ENCODE measurements at regions not wholly inside any gene's neighbourhood (a gene's known extent, or its start where the extent isn't known, plus 50 kb on each side); places are given as distances from the start of the nearest gene placed in this dataset.
"Not testable (repeated sequence)": the region's sequence is repeated elsewhere in the genome, so short reads cannot be mapped to it uniquely, and the experiment has no call there.

DNA sequence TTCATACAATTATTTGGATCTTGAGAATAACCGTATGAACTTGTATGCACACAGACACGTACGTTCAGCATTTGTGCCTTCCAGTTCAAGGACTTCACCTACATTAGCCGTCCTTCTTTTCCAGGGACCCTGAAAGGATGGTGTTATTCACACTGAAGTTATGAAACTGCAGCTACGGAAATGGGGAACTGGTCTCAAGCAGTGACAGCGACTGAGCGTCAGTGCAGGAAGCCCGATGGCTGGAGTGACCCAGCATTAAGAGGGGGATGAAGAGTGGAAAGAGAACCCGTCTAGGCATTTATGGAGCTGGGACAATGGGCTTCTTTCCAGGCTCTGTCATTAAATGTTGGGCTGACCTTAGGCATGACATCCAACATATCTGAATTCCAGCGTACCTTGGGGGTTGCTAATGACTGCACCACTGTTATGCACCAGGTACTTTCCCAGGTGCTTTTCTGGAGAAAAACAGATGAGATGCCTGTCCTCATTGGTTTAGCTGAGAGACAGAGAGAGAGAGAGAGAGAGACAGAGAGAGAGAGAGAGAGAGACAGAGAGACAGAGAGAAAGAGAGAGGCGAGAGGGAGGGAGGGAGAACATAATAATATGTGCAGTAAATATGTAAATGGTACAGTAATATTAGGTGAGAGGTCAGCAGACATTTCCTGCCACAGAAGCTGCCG, 204.7 kb upstream of the EXOC2 start:
- no peak for DNase-seq (ENCODE audit: low spot score)

DNA sequence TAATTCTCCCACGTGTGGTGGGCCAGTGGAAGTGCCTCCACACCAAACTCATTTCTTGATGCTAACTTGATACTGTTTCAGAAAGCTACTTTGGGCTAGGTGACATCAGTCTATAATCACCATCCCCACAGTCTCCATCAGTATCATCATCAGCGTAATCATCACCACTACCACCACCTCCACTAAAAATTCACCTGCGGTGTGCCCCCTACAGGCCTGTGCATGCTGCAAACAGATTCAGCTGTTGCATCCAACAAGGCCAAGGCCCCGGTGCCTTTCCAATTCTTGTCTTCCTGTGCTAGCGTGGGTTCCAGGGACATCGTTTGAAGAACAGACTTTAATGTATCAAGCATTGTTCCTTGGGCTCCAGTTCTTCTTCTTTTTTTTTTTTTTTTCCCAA, 201.3 kb upstream of the EXOC2 start:
- DNase-seq (ENCODE audit: low spot score): no peak

DNA sequence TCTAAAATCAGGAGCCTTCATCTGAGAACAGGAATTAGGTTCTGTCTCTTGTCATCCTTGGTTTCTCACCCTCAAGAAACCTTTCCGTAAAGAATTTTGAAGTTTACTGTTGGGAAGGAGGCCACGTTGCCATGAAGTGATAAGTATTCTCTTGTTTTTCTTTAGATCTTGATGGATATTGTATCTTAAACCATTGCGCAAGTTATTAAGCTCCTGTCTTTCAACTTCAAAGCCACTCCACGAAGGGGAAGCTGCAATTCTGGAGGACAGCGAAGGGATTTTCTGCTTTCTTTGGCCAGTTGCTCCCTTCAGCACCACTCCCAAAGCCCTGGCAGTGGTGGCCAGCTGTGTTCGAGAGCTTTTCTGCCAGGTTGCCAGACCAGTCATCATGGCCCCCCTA, 198.1 kb upstream of the EXOC2 start:
- no peak for DNase-seq (ENCODE audit: low spot score)

DNA sequence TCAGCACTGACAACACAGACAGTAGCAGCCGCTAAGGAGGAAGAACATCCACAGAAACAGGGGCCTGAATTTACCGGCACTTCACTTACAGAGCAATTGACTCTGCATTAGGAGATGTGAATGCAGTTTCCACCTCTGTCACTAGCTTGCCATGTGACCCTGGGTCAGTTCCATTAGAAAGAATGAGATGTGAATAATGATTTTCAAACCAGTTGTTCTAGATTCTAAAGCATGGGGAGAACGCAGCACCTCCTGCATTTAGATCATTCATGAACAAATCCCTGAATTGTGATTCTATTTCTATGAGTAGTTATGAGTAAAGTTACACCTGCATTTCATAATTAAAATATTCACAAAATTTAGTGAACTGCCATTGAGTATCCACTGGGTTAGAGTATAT, 197.3 kb upstream of the EXOC2 start:
- DNase-seq (ENCODE audit: low spot score): no peak

DNA sequence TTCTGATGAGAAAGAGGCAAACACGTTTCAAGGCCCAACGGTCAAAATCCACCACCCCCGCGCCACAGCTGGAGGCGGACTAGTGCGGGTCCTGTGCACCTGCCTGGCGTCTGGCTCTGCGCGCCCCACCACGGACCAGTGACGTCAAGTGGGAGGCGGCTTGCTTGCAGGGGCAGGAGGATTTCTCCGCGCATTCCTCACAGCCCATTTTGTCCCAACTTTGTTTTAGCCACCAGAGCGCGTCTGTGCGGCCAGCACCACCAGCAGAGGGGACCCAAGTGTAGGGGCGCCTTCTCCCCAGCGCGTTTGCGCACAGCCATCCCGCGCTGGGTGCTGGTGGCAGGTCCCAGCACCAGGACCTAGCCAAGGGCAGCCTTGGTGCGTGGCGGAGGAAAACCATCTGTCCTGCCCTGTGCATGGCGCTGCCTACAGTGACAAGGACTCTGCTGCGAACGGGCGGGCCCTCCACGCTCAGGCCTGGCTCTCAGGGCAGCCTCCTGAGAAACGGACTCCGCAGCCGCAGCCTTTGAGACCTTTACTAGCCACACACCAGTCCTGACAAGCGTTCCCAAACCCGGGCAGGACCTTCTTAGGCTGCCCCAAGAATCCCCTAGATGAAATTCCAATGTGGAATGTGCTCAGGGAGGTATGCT, 194.8 kb upstream of the EXOC2 start:
- no peak for DNase-seq (ENCODE audit: low spot score)

DNA sequence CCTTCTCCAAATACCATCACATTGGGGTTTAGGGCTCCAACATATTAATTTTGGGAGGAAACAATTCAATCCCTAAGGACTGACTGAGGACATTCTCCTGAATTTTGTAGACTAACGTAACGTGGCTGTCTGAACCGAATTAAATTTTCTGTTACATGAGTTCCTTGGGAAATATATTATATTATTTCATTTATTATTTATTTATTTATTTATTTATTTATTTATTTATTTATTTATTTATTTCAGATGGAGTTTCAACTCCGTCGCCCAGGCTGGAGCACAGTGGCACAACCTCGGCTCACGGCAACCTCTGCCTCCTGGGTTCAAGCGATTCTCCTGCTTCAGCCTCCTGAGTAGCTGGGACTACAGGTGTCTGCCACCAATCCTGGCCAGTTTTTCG, 193.2 kb upstream of the EXOC2 start:
- DNase-seq (ENCODE audit: low spot score): not testable (repeated sequence)

DNA sequence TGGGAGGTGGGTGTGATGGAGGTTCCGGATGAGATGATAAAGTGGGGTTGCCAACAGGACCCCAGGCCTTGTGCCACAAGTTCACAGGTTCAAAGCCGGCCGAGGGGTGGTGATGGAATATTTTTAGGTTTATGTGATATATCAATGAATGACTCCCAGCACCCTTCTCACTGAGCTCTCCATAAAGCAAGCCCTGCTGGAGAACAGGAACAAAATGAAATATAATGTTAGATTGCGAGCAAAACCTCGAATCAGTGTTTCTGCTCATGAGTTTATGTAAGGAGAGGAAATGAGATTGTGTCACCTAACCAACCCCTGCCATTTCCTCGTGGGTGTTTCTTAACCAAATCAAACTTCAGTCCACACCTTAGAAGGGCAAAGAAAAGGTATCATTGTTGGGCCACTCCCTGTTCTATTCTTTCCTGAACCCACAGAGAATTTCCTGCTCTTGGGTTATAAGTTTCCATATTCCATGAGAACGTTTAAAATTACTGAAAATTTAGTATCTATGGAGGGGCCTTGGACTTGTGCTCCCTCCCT, 192.2 kb upstream of the EXOC2 start:
- DNase-seq (ENCODE audit: low spot score): no peak

DNA sequence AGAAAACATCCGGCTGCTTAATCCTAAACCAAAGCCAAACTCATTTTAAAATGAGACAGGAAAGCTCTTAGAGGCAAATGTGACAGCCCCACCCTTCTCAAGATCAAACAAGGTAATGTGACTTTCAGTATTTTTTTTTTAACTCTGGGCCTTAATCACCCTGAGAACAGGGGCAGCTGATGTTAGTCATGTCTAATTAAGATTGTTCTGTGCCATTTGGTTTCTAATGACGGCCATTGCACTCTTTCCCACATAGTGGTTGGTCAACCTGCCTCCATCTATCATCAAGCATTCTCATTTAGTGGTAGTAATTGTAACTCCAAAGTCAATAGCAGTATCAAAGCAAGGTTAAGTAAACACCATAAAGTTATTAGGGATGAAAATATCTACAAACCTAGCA, 191.6 kb upstream of the EXOC2 start:
- DNase-seq (ENCODE audit: low spot score): no peak

DNA sequence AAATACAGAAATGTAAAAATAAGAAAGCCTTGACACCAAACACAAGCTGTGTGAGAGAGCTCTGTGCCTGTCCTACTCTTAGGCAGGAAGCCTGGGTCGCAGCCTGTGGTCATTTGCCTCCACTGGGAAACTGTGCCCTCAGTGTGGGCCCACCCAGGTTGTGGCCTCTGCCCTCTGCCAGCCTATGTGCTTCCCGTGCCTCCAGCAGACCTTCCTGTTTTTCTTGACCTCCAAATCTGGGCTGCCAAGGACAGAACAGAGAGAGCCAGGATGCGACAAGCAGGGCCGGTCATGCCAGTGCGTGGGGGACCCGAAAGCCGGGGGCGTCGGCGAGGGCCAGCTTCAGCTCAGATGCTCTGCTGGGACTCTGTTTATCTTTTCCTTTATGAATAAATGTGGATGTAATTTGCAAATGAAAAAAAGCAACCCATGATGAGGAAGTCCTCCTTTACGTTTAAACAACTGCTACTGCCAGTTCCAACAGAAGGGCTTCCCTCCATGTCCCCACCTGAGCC, 189.2 kb upstream of the EXOC2 start:
- DNase-seq (ENCODE audit: low spot score): no peak

DNA sequence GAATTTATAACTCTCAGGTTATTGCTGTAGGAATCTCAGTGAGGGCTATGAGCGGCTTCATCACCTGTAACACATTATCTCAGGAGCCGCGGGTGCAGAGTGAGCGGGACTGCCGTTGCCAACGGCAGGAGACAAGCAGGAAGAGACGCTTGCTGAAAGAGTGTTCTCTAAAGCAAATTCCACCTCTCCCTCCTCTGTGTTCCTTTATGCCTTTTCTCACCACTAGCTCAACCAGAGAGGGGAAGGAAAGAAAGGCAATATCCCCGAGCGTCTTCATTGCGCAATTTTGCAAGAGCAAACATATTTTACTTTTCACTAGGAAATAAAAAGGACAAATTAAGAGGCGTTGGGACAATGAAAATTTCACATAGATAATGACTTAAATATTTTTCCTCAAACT, 185.2 kb upstream of the EXOC2 start:
- no peak for DNase-seq (ENCODE audit: low spot score)

DNA sequence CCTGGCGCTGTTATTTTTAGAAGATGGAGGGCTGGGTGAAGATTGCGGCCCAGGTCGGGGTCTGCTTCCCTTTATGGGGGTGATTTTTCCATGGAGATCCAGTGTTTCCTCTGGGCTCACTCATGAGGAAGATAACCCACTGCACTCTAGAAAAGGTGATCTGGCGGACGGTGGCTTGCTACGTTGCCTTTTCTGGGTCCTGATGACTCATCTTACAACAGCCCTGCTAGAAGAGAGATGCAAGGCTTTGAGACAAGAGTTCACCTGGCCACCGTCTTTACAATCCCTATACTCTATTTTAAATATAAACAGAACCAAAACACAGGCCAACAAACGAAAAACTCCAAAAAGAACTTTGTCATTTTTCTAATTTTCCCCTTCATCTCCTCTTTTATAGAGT, 182.1 kb upstream of the EXOC2 start:
- no peak for DNase-seq (ENCODE audit: low spot score)

DNA sequence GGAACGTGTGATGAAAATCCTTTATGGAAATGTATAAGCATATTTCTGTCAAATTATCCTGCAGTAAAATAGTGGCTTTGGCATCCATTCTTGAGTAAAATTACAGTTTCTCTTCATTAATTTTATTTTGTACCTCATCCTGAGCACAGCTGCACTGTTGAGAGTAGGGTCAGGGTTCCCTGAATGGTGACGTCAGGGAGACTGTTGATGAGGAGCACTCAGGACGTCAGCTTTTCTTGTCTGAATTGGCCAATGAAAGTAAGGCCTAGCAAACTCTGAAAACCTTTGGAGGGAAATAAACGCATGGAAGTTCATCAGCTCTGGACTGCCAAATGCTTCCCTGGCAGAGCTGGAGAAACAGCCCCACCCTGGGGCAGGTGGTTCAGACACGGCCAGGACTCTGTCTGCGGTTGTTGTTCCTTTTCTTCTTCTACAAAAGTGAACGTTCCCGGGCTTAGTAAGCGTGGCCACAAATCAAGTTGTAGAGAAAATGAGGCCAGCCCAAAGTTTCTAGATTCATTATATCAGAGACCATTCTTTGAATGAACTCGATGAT, 179.7 kb upstream of the EXOC2 start:
- no peak for DNase-seq (ENCODE audit: low spot score)

DNA sequence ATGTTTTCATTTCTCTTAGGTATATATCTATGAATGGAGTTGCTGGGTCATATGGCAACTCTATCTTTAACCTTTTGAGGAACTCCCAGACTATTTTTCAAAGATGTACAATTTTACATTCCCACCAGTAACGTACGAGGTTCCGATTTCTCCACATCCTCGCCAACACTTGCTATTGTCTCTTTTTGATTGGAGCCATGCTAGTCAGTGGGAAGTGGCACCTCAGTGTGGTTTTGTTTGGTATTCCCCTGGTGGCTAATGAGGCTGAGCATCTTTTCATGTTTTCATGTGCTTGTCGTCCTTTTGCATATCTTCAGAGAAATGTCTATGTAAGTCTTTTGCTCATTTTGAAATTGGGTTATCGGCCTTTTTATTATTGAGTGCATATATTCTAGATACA, 178.6 kb upstream of the EXOC2 start:
- DNase-seq (ENCODE audit: low spot score): no peak

DNA sequence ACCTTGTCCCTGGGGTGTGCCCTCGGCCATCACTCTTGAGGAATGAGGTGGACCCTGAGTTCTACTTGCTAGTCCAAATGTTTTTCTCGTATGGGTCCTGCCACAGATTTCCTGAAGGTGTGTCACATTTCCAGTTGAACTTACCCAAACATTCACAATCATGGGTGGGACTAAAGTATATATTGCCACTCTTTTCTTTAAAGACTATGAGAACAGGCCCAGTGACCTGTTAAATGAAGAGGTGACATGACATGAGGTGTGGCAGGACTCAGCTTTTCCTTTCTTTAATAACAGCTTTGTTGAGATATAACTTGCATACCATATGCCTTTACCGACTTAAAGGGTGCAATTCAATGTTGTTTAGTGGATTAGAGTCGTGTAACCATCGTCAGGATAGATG, 177.2 kb upstream of the EXOC2 start:
- DNase-seq (ENCODE audit: low spot score): no peak

DNA sequence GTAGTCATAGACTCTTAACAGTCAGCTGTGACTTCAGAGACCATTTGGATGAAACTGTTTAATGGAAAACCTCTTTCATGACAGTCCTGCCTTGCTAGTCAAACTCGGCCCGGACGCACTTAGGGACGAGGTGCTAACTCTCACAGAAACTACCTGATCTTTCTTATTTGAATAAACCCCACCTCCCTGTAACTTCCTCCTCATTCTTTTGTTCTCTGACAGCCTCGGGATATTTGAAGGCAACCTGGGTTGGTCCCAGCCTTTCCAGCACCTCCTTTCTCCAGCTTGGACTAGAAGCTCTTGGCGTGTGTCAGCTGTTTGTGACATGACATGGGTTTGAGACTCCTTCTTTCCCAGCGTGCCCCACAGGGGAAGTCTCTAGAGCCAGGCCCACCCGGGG, 175.3 kb upstream of the EXOC2 start:
- DNase-seq (ENCODE audit: low spot score): no peak

DNA sequence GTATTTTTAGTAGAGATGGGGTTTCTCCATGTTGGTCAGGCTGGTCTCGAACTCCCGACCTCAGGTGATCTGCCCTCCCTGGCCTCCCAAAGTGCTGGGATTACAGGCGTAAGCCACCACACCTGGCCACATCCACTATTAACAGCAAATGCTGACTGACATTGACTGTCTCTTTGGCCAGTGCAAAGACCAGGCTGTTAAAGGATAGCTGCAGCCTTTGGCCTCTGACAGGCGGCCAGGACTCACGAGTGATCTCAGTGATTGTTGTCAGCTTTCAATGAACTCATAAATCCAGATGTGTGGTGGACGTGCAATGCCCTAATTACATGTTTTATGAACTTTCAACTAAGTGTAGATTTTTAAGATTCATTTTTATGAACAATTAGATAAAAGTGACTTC, 174.4 kb upstream of the EXOC2 start:
- DNase-seq (ENCODE audit: low spot score): no peak

DNA sequence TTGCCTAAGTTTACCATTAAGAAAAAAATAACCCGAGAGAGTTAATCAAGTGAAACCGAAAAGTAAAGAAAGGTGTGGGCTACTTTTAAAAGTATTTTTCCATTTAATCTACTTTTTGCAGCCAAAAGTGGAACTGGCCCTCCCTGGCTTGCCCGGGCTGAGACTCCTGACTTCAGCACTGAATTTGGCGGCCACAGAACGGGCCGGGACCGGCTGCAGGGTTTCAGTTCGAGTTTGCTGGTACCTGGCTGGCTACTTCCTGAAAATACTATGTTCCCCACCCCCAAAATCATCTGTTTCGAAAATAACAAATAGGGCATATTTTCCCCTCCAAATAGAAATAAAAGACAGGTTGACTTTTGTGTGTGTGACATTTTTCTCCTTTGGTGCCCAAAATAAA, 173.4 kb upstream of the EXOC2 start:
- DNase-seq (ENCODE audit: low spot score): no peak

DNA sequence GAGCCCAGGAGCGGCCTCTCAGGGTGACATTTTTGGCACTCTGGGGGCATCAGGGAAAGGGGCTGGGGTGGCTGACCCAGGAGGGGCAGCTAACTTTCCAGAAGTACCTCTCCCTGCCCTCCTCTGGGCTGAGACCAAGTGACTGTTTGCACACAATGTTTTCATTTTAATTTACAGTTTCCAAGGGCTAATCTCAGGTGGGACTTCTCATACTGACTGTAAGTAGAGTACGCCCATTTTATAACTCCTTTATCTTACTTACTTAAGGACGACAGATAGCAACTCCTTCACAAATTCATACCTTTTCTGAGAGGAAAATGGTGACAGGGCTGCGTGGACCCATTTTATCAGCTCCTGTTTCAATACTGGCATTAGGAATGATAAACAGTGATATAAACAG, 172.9 kb upstream of the EXOC2 start:
- DNase-seq (ENCODE audit: low spot score): no peak

DNA sequence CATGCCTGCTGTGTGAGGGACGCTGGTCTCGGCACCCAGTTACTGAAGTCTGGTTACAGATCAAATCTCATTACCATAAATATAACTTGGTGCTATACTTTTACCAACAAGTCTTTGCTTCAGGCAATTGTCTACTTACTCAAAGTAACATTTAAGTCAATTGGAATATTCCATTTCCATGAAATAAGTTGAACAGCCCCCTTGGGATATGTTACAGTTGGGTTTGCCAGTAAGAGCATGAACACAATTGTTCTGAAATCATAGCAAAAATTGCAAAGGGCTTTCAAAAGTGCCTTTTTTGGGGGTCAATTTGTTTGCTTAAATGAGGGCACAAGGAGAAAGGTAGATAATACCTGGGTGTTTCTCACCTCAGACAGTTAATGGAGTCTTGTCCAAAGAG, 170.9 kb upstream of the EXOC2 start:
- DNase-seq (ENCODE audit: low spot score): no peak

DNA sequence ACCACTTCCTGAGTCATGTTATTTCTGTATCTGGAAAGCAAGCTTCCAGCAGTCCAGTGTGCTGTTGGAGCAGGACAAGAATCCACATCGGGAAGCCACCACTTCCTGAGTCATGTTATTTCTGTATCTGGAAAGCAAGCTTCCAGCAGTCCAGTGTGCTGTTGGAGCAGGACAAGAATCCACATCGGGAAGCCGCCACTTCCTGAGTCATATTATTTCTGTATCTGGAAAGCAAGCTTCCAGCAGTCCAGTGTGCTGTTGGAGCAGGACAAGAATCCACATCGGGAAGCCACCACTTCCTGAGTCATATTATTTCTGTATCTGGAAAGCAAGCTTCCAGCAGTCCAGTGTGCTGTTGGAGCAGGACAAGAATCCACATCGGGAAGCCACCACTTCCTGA, 170.2 kb upstream of the EXOC2 start:
- not testable (repeated sequence) for DNase-seq (ENCODE audit: low spot score)

DNA sequence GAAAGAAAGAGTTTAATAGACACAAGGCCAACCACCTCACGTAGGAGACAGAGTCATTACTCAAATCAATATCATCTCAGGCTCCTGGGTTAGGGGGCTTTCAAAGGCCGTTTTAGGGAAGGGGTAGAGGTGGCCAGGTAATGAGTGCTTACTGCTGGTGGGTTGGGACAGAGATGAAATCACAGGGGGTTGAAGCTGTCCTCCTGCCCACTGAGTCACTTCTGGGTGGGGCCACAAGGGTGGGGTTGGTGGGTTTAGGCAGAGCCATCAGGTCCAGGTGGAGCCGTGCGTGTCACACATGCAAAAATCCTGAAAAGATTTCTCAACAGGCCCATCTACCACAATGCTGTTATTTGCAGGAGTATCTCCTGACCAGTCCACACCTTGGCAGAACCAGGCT, 167.0 kb upstream of the EXOC2 start:
- no peak for DNase-seq (ENCODE audit: low spot score)

DNA sequence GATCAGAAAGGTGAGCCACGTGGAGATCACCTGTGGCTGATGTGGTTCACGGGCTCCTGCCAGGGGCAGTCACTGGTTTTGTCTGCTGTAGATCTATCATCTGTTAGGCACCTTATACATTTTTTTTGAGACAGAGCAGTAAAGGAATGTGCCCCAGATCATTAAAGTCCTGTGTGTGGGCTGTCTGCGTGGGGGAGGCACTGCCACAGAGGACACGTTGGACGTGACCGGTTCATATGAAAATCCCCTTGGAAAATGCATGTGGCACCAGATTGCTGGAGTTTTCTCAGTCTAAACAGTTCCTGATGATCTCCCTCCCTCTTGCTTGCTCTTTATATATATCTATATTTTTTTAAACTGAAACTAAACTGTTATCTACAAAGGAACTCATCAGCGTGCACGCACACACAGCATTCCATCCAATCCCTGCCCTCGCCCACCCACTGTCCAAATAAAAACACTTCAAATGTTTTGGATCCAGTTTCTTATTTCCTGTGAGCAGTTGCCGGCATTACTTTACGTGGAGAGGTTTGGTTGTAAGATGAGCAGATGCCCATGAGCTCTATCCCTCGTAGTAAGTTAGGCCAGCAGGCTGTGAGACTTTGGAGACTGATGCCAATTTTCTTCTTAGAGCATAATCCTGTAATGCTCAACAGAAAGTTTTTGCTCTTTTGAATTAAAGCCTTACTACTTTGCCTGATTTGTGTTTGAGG, 161.6 kb upstream of the EXOC2 start:
- DNase-seq (ENCODE audit: low spot score): no peak

DNA sequence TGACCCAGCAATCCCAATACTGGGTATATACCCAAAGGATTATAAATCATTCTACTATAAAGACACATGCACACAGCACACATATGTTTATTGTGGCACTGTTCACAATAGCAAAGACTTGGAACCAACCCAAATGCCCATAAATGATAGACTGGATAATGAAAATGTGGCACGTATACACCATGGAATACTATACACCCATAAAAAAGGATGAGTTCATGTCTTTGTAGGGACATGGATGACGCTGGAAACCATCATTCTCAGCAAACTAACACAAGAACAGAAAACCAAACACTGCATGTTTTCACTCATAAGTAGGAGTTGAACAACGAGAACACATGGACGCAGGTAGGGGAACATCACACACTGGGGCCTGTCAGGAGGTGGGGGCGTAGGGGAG, 159.3 kb upstream of the EXOC2 start:
- DNase-seq (ENCODE audit: low spot score): not testable (repeated sequence)

All from HuH-7.5 (cell line).